Renal cortex interstitium (tissue), 11 donors: ENCODE measurements at regions not wholly inside any gene's neighbourhood (a gene's known extent, or its start where the extent isn't known, plus 50 kb on each side); places are given as distances from the start of the nearest gene placed in this dataset.

Experiments
- DNase-seq, 11 donors: peaks; one replicate each; pipeline ENCODE4 v3.0.0-alpha.2; 2013; ENCODE audit warnings: low read depth in 9 of 11, low spot score in 4 of 11; ENCODE audit errors: extremely low read depth in 1 of 11

DNA sequence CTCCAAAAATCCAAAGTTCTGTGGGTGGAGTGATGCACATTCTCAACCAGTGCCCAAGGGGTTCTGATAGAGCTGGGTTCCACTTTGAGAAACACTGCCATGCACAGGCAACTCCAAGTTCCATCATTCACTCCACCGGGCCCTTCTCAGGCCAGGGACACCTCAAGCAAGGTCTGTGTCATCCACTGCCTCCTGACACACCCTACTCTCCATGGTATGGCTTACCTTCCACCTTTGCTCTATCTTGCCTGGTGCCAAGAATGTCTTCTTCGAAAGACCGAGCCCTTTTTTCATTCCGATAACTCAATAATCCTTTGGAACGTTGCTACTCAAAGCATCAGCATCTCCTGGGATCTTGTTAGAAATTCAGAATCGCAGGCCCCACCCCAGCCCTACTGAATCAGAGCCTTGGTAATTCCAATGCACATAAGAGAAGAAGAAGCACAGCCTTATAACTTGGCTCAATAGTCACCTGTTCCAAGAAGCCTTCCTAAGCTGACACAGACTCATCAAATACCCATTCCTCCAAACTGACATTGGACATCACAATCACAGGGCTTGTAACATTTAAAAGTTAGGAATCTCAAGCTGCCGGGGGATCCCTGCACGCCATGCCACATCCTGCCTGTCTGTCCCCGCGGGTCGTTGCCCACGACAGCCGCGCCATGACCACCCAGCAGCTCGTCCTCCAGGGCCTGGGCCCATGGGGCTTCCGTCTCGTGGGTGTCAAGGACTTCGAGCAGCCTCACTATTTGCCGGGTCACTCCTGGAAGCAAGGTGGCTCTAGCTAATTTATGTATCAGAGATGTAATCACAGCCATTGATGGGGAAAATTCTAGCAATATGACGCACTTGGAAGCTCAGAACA is 66.4 kb downstream of the VCPKMT start:
- no peak for DNase-seq

DNA sequence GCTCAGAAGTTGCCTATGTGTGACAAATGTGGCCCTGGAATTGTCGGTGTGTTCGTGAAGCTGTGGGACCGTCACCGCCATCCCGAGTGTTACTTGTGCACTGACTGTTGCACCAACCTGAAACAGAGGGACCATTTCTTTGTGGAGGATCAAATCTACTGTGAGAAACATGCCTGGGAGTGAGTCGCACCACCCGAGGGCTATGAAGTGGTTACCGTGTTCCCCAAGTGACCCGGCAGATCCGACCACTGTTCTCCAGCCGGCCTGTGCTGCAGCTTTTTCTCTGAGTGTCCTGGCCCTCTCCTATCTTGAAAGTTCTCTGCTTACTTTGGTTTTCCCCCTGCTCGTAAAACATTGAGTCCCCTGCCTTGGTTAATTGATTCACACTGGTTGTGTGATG is 65.3 kb downstream of the VCPKMT start:
- no peak for DNase-seq

GRCh38 chr14:50051706-50052105 is 64.7 kb downstream of the VCPKMT start:
- DNase-seq = no peak

- no peak for DNase-seq
These were observed 63.9 kb downstream of the VCPKMT start for GRCh38 chr14:50052517-50052916.

DNA sequence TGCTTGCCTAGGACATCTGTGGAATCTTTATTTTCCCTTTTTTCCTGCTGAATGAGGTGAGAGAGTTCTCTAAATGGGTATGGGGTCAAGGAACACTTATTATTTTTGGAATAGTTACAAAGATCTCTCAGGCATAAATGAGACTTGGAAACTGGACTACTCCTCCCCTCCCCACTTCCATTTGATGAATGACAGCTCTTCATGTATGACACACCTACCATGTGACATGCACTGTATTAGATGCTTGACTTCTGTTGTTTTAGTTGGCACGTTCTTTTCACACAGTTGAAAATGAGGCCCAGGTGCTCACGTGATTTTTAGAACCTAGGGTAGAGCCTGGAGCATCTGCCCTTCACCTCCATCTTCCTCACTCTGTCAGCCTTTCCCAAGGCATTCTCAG is 62.4 kb downstream of the VCPKMT start:
- DNase-seq = no peak

DNA sequence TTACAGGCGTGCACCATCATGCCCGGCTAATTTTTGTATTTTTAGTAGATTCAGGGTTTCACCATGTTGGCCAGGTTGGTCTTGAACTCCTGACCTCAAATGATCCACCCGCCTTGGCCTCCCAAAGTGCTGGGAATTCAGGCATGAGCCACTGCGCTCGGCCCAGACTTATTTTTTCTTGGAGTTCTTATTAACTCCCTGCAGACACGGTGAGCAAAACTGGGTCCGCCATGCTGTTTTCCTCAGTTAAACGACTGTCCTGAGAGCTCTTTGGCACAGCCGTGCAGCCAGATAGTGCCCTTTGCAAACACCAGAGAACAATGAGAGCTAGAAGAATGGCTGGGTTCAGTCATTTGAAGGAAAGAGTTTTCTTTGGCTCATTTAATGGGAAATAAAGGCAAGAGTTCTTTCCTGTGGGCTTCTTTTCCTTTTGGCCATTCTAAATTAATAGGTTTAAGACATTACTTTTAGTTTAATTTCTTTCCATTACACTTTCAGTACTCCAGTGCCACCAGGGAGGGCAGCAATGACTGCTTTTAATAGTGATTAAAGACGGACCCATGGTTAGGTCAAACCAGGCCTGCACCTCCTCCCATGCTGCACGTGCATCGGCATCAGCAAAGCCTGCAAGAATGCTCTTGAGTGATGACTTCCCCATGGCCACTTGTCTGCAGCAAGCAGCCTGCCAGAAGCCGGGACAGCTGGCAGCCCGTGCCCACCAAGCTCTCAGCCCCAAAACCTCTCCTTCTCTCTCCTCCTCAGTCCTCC is 60.7 kb downstream of the VCPKMT start:
- DNase-seq = no peak

DNA sequence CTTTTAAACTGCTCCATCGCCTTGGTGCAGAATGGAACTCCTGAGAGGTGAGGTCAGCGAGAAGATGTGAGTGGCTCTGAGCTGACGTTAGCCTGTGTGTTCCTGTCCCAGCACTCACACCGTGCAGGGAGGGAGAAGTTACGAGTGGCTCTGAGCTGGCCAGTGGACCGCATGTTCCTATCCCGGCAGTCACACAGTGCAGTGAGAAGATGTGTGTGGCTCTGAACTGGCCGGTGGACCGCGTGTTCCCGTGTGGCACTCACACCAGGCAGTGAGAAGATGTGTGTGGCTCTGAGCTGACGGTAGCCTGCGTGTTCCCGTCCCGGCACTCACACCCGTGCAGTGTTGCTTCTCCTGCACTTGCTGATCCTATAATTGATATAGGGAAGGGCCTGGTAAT is 59.9 kb downstream of the VCPKMT start:
- no peak for DNase-seq

- no peak for DNase-seq
These were observed 59.0 kb downstream of the VCPKMT start for GRCh38 chr14:50057331-50057730.

DNA sequence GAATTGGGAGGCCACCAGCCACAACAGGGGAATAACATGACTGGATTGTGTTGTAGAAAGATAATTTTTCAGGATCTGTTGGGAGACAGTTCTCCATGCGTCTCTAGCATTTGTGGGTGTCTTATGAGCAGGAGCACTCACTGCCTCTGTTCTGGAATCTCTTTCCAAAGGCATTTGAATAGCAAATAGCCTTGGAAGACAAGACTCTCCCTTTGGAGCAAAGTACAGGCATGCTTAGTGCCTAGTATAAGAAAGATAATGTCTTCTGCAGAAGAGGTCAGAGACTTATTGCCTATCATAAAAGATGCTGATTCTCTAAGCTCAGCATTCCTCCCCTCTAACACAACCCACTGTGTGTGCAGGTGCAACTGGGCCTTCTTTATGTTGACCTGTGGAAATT is 58.3 kb downstream of the VCPKMT start:
- no peak for DNase-seq
